ENCODE measurements at regions not wholly inside any gene's neighbourhood (a gene's known extent, or its start where the extent isn't known, plus 50 kb on each side); places are given as distances from the start of the nearest gene placed in this dataset.

GRCh38 chr6:167676666-167677421 is 149.9 kb upstream of the AFDN start (continued):
- TF ChIP-seq ZNF275 (CRISPR knock-in tag; IDR thresholded peaks at IDR 0.05; ENCODE audit: borderline replicate concordance) (no peak), SNAPC4 (CRISPR knock-in tag; IDR thresholded peaks at IDR 0.05) (no peak), ZNF577 (CRISPR knock-in tag; IDR thresholded peaks at IDR 0.05; ENCODE audit: borderline replicate concordance, low read depth) (no peak), ZFP1 (CRISPR knock-in tag; IDR thresholded peaks at IDR 0.05) (no peak), RBM22 (optimal IDR thresholded peaks at IDR 0.05; ENCODE audit: low read length) (no peak), SNAPC5 (CRISPR knock-in tag; IDR thresholded peaks at IDR 0.05; ENCODE audit: borderline replicate concordance) (0 out of 2 replicates have a peak, but pooled peaks have one; percentile 1), ETV5 (CRISPR knock-in tag; IDR thresholded peaks at IDR 0.05; ENCODE audit: borderline replicate concordance) (no peak; the same call in 1 of the 2 replicates), KLF12 (CRISPR knock-in tag; IDR thresholded peaks at IDR 0.05; ENCODE audit: borderline replicate concordance) (0 out of 2 replicates have a peak, but pooled peaks have one; percentile 43), ZMAT5 (CRISPR knock-in tag; IDR thresholded peaks at IDR 0.05; ENCODE audit: borderline replicate concordance, low read depth) (no peak), ZNF33B (CRISPR knock-in tag; IDR thresholded peaks at IDR 0.05) (no peak), KDM1A (CRISPR knock-in tag; IDR thresholded peaks at IDR 0.05) (0 out of 2 replicates have a peak, but pooled peaks have one; percentile 30), ZNF562 (CRISPR knock-in tag; IDR thresholded peaks at IDR 0.05; ENCODE audit: borderline replicate concordance) (no peak), HMG20B (CRISPR knock-in tag; conservative IDR thresholded peaks at IDR 0.05) (no peak), MAZ (IDR thresholded peaks at IDR 0.05; ENCODE audit: borderline replicate concordance, low read depth, low read length) (no peak), MAZ (CRISPR knock-in tag; IDR thresholded peaks at IDR 0.05; ENCODE audit: low read depth) (no peak), ATAD3A (CRISPR knock-in tag; IDR thresholded peaks at IDR 0.05) (no peak), ZNF205 (CRISPR knock-in tag; IDR thresholded peaks at IDR 0.05) (no peak), RXRB (CRISPR knock-in tag; IDR thresholded peaks at IDR 0.05; ENCODE audit: borderline replicate concordance) (no peak), FOXP1 (IDR thresholded peaks at IDR 0.05) (no peak), FOXP1 (CRISPR knock-in tag; IDR thresholded peaks at IDR 0.05) (no peak), ZNF33A (CRISPR knock-in tag; IDR thresholded peaks at IDR 0.05; ENCODE audit: borderline replicate concordance) (0 out of 2 replicates have a peak, but pooled peaks have one; percentile 74), ZNF121 (CRISPR knock-in tag; IDR thresholded peaks at IDR 0.05) (peak; percentile 97), ZNF563 (CRISPR knock-in tag; IDR thresholded peaks at IDR 0.05) (no peak; the same call in 1 of the 2 replicates)
